UCSD-AML1 (cell line): ENCODE measurements at regions not wholly inside any gene's neighbourhood (a gene's known extent, or its start where the extent isn't known, plus 50 kb on each side); places are given as distances from the start of the nearest gene placed in this dataset.
A peak's percentile ranks its signal among the peaks of the same experiment; 100 is the strongest.

Experiments
- DNase-seq: peaks from one replicate; lab custom pipeline; 2025; ENCODE audit not compliant: unreplicated experiment; lab: John Stamatoyannopoulos, UW

DNA sequence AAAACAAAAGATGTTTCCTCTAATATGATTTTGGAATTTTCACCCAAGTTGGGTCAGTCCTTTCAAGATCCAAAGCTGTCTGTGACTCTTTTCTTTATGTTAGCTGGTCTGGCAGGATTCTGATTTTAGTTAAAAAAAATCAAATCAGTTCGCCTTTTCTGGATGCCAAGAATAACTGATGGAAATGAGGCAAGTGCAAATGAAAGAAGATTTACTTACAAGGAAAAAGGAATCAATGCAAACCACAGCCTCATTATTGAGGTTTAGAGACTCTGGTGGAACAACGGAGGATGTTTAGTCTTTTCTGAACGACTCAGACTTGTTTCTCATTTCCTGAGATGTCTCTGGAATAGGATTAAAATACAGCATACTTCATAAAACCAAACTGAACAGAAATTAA is 117.0 kb upstream of the DYRK2 start:
- no peak for DNase-seq

DNA sequence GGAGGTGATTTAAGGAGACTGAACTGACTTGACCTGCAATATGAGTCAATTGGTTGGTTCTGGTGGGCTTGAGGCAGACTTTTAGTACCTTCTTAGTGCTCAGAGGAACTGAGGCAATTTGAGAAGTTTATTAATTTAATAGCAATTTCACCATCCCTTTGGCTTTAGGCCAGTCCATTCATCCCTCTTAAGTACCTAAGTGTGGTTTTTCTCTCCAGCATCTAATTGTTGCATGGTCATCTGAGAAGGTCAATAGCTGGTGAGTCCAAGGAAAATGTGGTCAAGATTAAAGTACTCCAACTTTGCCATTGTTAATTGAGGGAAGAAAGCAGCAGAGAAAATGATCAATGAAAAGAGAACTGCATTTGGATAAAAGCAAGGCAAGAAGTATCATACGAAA is 115.4 kb upstream of the DYRK2 start:
- no peak for DNase-seq

DNA sequence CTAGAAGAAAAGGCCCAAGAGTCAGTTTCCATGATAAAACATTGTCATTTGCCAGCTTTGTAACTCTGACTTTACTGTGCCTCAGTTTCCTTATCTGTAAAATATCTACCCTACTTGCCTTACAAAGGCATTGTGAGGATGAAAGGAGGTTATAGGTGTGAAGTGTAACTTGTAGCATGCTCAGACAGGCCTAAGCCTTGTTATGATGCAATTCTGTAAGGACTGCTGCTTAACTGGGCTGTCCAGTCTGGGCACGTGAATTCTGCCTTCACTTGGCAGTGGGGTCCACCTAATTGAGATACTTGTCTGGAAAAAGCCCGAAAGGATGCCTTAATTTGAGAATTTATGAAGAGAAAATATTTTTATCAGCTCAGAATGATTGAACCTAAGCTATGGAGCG is 114.5 kb upstream of the DYRK2 start:
- DNase-seq, result no peak

DNA sequence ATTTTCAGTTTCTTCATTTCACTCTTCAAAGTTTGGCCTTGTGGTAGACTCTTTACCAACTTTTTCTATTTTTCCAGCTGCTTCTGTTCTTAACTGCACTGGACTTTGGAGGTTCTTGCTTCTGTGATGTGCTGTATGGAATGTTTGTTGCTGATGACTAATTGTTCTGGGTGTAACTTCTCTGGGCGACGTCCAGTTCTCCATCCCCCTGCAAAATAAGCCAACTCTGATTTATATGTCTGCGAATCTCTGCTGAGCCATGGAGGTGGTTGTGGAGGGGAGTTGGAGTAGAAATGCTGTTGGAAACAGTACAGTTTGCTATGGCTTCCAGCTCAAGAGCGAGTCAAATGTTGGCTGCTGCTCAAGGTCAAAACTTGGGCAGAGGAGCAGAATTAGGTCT is 113.9 kb upstream of the DYRK2 start:
- DNase-seq, result no peak

DNA sequence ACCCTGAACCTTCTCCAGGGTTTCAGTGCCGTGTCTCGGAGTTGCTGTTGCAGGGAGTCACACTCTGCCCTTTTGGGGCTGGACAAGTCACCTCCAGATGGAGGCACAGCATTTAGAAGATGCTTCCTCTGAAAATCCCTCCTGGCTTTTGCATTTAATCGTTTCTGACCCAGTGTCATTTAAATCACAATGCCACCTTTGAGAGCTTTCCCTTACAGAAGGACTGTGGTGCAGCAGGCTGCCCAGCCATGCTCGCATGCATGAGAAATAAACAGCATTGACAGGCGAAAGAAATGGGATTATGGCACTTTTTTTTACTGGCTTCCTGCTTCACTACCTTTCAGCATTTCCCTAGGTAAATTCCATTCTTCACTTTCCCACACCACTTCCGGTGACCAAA is 113.4 kb upstream of the DYRK2 start:
- no peak for DNase-seq

DNA sequence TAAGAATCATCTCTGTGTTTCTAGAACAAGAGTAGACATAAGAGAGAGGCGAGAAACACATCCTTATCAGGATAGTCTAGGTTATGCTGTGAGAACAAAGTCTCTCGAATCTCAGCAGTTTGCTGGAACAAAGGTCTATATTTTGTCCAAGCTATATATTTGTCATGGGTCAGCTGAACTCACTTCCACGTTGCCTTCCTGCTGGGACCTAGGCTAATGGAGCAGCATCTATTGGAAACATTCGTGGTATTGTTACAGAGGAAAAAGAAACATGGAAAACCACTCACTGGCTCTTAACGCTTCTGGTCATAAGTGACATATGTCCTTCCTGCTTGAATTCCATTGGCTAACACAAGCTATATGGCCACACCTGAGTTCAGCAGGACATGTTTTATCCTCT is 112.6 kb upstream of the DYRK2 start:
- no peak for DNase-seq

DNA sequence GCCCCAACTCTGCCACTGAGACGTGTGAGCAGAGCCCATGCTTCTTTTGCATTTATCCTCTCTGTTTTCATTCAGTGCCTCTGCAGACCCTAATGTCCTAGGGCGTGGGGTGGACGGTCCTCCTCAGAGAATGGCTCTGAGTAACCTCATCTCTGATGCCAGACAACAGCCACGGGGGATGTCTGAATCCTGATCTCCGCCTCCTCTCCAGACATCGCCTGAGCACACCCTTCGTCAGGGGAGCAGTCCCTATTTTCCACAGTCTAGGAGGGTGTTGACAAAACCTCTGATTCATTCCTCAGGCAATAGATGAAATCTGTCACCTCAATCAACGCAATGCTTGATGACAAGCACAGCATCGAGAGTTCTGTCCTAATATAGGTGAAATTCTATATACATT is 109.2 kb upstream of the DYRK2 start:
- no peak for DNase-seq

DNA sequence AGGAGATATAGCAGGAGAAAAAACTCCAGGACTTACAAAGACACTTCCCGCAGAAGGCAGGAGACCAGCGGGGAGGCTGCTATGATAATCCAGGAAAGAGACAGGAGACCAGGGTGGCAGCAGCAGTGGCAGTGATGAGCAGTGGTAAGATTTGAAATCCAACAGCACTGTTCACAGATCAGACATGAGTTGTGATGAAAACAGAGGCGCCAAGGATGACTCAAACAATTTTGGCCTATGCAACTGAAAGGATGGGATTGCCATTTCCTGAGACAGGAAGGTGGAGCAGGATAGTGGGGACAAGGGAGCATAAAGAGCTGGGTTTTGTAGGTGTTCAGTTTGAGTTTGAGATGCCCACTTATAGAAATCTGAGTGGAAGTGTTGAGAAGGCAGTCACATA is 108.6 kb upstream of the DYRK2 start:
- no peak for DNase-seq

DNA sequence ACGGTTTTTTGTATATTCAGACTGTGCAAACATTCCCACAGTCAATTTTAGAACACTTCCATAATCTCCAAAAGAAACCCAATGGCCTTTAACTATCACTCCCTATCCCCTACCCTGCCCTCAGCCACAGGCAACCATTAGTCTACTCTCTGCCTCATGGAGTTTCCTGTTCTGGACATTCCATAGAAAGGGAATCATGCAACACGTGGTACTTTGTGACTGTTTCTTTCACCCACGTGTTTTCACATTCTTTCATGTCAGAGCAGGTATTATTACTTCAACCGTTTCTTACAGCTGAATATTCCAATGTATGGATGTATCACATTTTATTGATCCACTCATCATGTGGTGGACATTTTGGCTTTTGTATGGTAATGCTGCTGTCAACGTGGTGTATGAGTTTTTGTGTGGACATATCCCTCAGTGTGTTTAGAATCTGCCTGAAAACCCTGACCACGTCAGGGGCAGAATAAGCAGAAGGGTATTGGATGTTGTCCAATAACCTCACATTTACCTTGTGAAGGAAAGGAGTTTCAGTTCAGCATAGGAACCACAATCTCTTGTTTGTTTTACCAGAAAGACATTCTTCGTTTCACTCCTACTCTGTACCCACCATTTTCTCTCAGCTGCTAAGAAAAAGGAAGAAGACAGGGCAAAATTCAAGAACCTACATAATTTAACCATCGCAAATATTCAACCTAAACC is 107.5 kb upstream of the DYRK2 start:
- no peak for DNase-seq

DNA sequence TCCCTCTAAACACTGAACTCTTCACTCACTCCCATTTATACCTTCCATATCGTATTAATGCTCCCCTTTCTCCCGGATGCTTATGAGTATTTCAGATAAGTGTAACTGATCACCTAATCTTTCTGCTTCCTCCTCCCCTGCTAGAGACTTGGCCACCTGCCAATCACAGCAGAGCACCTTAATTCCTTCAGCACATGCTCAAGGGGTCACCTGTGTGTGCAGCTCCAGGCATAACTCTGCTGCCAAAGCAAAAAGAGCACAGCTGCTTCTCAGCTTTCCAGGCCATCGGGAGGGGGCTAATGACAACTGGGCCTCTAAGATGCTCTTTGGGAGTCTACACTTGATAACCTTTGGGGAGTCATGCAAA is 106.9 kb upstream of the DYRK2 start:
- no peak for DNase-seq

DNA sequence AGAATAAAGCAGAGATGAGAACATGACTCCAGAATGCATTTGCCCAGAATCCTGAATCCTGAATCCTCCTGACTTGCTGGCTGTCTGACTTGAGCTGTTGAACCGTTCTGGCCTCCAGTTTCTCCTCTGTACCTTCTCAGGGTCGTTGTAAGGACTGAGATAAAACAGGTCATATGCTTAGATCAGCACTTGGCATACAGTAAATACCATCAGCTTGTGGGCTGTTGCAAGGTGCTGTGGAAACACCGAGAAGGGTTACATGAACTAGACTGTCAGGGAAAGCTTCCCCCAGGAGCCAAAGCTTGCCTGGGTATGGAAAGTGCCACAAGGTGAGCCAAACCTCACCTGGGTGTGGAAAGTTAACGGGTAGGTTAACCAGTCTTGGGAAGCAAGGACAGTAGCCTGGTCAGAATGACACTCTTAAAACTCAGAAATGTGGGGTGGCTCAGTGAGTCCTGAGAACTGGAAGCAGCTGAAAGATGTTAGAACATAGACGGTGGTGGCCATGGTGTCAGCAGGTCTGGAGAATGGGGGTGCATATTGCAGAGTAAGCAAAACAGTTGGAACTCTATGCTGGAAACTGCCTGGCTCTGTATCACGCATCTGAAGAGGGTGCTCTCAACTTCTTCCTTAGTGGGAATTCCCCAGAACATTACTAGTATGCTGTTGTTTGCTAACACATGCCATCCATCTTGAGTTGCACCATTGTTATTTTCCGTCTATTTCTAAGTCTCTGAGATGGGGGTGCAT is 105.3 kb upstream of the DYRK2 start:
- DNase-seq, result no peak

DNA sequence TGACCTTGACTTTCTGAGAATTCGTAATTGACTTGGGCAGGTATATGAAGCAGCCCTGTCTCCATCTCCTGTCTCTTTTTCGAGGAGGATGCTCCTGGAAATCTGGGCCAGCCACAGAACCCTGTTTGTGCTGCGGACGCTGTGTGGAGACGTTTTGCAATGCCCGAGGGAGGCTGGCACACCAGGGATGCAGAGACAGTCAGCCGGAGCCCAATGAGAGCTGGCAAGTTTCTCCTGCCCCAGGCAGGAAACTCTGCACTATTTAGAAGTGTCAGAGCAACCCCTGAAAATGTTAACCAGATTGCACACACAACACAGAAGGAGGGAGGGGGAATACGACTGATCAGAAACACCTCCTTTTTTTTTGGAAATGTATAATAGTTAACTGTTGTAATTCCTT is 103.2 kb upstream of the DYRK2 start:
- DNase-seq, result no peak

DNA sequence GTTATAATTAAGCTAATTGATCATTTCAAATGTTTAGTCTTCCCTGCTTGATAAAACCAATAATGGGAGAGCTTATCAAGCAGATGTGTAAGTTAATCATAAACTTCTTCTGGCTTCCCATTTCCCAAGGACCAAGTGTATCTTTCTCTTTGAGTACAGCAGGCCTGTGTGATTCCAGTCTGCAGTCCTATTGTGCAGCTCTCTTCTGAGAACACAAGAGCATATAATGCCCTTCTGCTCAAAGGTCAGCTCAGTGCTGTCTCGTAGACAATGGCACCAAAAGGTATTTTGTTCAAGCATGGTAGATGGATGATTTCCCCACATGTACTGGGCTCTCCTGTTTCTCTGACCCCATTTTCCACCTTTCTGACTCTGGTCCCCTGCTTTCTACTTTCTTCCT is 101.8 kb upstream of the DYRK2 start:
- no peak for DNase-seq

DNA sequence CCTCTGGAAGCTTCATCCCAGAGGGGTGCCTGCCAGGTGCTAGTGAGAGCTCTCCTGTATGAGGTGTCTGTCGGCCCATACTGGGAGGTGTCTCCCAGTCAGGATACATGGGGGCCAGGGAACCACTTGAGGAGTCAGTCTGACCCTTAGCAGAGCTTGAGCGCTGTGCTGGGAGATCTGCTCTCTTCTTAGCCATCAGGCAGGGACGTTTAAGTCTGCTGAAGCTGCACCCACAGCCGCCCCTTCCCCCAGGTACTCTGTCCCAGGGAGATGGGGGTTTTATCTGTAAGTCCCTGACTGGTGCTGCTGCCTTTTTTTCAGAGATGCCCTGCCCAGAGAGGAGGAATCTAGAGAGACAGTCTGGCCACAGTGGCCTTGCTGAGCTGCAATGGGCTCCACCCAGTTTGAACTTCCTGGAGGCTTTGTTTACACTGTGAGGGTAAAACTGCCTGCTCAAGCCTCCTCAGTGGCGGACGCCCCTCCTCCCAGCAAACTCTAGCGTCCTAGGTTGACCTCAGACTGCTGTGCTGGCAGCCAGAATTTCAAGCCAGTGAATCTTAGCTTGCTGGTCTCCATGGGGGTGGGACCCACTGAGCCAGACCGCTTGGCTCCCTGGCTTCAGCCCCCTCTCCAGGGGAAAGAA is 93.3 kb upstream of the DYRK2 start:
- DNase-seq, result peak; percentile 16

DNA sequence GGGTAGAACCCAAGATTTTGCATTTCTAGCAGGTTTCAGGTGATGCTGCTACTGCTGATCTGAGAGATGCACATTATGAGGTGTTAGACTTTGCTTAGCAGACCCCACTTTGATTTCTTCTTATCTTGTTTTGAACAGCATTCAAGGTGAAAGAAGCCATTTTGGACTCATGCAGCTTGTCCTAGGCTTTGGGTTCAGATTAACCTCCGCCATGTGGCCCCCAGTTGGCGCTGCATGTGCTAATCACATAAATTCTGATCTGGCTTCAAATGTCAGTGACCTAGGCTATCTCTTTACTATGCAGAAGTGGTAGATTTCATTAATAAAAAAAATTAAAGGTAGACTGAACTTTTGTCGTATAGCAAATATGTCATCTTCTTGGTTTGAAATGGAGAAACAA is 89.8 kb upstream of the DYRK2 start:
- DNase-seq, result no peak

DNA sequence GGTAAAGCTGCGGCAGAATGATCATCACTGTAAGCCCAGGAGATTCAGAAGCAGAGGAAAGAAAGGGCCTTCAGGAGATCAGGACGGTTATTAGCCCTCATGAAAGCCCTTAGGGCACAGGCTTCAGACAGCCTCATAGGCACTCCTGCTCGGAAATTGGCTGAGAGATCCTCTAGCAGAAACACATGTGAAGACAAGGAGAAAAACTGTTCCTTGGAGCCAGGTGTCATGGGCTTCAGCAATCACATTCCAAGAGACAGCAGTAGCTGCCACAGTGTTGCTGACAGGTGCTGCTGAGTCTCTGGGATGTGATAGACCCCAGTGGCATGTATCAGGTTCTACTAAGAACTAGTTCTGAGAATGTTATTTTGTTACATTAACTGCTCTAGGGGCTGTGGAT is 88.8 kb upstream of the DYRK2 start:
- DNase-seq, result no peak

DNA sequence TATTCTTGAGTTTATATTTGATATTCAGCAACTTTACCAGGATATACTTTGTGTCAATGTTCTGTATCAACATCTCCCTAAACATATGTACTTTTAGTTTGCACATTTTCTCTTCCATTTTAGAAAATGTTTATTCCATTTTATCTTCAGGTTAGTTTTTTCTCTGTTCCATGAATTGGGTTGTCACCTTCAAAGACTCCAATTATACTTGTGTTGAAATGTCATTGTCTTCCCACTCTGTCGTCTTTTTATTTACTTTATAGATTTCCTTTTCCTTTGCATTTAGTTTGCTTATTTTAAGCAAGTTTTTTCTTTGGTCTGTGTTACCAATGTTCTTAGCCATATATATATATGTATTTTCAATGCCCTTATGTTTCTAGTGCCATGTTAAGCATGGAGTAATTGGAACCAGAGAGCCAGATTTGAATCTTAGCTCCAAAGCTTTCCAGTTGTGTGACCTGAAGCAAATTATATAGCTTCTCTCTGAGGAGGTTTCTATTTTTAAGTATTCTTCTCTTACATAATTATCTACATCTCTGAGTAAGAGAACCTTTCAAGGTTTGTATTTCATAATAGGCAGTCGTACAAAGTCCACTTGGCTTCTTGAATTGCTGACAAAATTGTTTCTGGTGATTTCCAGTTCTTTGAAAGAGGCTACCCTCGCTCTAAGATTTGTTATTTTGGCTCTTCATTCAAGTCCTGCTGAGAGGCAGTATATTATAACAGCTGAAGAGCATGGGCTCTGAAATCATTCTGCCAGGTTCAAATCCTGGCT is 85.8 kb upstream of the DYRK2 start:
- DNase-seq, result no peak

DNA sequence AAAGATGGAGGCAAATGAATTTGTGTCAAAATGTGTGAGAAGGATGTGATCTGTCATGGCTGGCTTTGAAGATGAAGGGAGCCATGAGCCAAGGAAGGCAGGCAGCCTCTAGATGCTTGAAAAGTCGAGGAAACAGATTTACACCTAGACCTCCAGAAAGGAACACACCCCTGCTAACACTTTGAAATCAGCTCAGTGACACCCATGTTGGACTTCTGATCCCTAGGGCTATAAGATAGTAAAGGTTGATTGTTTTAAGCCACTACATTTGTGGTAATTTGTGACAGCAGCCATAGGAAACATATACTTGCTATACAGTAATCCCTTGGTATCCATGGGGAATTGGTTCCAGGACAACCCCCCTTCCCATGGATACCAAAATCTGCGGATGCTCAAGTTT is 80.5 kb upstream of the DYRK2 start:
- DNase-seq, result no peak

DNA sequence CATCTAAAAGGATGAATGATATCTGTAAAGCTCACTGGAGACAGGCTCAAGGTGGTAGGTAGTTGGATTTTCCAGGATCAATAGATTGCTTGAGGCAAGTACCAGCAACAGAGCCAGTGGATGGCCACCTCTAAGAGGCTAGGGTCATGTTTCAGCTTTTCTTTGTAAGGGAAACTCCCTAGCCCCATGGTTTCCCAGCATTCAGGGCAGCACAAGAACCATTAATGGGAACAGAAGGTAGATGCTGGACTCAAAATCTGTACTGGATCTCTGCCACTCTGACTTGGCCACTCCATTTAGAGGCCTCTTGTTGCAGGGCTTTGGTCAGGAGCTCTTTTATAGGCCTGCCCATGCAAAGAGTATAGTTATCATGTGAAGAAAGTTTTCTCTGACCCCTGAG is 76.1 kb upstream of the DYRK2 start:
- DNase-seq, result no peak

DNA sequence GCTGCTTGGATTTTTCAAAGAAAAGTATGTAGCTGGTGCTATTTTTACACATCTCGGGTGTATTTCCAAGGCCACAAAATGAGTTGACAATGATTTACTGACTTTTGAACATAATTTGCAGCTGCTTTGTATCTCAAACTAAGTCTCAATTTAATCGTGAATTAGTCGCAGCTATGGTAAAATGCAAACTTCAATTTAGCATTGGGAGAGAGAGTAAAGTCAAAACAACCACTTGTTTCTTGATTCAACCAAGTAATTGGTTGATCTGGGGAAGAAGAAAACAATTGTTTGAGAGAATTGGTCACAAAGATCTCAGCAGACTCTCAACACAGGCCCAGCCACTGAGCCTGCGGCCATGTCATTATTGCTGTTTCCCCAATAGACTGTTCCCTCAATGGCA is 75.0 kb upstream of the DYRK2 start:
- no peak for DNase-seq

DNA sequence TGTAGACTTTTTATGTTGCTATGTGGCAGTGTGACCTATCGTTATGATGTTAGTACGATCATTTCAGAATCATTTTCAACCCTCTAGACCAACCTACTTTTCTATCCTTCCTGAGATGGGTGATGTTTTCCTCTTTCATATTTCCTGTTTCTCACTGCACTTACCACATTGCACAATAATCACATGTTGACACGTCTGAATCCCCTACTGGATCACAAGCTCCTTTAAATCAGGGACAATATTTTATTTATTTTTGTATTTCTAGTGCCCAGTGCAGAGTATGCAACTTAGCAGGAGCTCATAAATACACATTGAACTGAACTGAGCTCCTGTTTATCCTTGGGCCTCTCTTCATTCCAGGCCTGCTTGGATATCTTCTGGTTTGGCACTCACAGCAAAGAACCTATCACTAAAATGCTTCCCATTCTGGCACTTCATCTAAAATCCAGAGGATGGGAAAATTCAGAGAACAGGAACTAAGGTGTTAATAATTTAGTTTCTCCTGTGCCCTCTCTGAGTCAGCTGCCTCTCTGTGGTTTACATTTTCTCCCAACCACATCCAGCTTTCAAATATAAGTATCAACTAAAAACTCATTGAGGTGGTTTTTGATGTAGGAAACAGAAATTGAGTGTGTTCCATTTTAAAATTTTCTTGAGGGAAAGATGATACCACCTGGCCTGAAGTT is 69.4 kb upstream of the DYRK2 start:
- DNase-seq, result no peak
